ENCODE measurements at regions not wholly inside any gene's neighbourhood (a gene's known extent, or its start where the extent isn't known, plus 50 kb on each side); places are given as distances from the start of the nearest gene placed in this dataset.
A peak's percentile ranks its signal among the peaks of the same experiment; 100 is the strongest.

GRCh38 chr2:223545406-223545805 is 56.8 kb downstream of the SCG2 start:
- 48% methylated on average over 2 of the region's 2 CpGs for WGBS
- H3K36me3 ChIP-seq (ENCODE audit: control insufficient read depth in 4 of 4, insufficient read depth in 3 of 4, low read depth in 1 of 4, low read length in 3 of 4), result no peaks in the 10 kb centered on the region
- H3K27ac ChIP-seq (ENCODE audit: low read depth in 1 of 2, low read length in 2 of 2), result no peak overlapping the region
- no peak for DNase-seq (ENCODE audit: low spot score)
- H3K4me3 ChIP-seq (ENCODE audit: low read depth in 1 of 3, low read length in 3 of 3), result no peak overlapping the region
- no peak for TF ChIP-seq RXRA (IDR thresholded peaks at IDR 0.05)
- no peak for TF ChIP-seq HNF4A (conservative IDR thresholded peaks at IDR 0.05)
- no peak for TF ChIP-seq SP1 (IDR thresholded peaks at IDR 0.05)
- no peak for TF ChIP-seq HNF4G (IDR thresholded peaks at IDR 0.05)
- no peak for TF ChIP-seq MAX (IDR thresholded peaks at IDR 0.05)
- no peak for TF ChIP-seq RAD21 (IDR thresholded peaks at IDR 0.05)
- no peak for TF ChIP-seq CTCF (IDR thresholded peaks at IDR 0.05; ENCODE audit: low read depth, low read length, missing input control)
- TF ChIP-seq TAF1 (conservative IDR thresholded peaks at IDR 0.05), result no peak
- no peak for TF ChIP-seq FOXA1 (IDR thresholded peaks at IDR 0.05)
- TF ChIP-seq ATF3 (IDR thresholded peaks at IDR 0.05), result no peak
- TF ChIP-seq FOXA2 (IDR thresholded peaks at IDR 0.05), result no peak
- no peak for TF ChIP-seq ZBTB33 (IDR thresholded peaks at IDR 0.05)
- no peak for TF ChIP-seq NR2F2 (IDR thresholded peaks at IDR 0.05)
- no peak for TF ChIP-seq REST (IDR thresholded peaks at IDR 0.05)
- no peak for TF ChIP-seq EGR1 (IDR thresholded peaks at IDR 0.05; ENCODE audit: low read depth in 2 of 2)
- TF ChIP-seq GABPA (IDR thresholded peaks at IDR 0.05 in 1 of 2, conservative IDR thresholded peaks at IDR 0.05 in 1 of 2), result no peak
- TF ChIP-seq YY1 (IDR thresholded peaks at IDR 0.05), result no peak
- H3K9me3 ChIP-seq (ENCODE audit: control insufficient read depth in 4 of 4, low read length in 3 of 4), result no peaks in the 10 kb centered on the region
- peaks cover 0 to 8% (median 0%) of the 10 kb centered on the region in 4 donors for H3K27me3 ChIP-seq (ENCODE audit: control insufficient read depth in 4 of 4, insufficient read depth in 4 of 4, low read length in 3 of 4)
- peaks cover 0 to 4% (median 0%) of the 10 kb centered on the region in 4 donors for H3K4me1 ChIP-seq (ENCODE audit: control insufficient read depth in 4 of 4, insufficient read depth in 4 of 4, low read length in 3 of 4)
- no peak overlapping the region for H3K9ac ChIP-seq (ENCODE audit: low read depth in 1 of 2, low read length in 2 of 2)

- peaks cover 0 to 8% (median 0%) of the 10 kb centered on the region in 4 donors for H3K27me3 ChIP-seq (ENCODE audit: control insufficient read depth in 4 of 4, insufficient read depth in 4 of 4, low read length in 3 of 4)
- WGBS, result 17% methylated on average over 2 of the region's 2 CpGs
- peak; percentile 31 to 68 for TF ChIP-seq HNF4A (conservative IDR thresholded peaks at IDR 0.05)
- TF ChIP-seq HNF4G (IDR thresholded peaks at IDR 0.05), result no peak
- TF ChIP-seq EGR1 (IDR thresholded peaks at IDR 0.05; ENCODE audit: low read depth in 2 of 2), result peak in 1 of 2 donors; percentile 14
- TF ChIP-seq RAD21 (IDR thresholded peaks at IDR 0.05), result no peak
- no peak for TF ChIP-seq FOXA1 (IDR thresholded peaks at IDR 0.05)
- peak; percentile 35 for TF ChIP-seq FOXA2 (IDR thresholded peaks at IDR 0.05)
- TF ChIP-seq ATF3 (IDR thresholded peaks at IDR 0.05), result peak; percentile 22
- peak in 1 of 2 donors; percentile 70 for TF ChIP-seq RXRA (IDR thresholded peaks at IDR 0.05)
- no peak for TF ChIP-seq GABPA (IDR thresholded peaks at IDR 0.05 in 1 of 2, conservative IDR thresholded peaks at IDR 0.05 in 1 of 2)
- TF ChIP-seq YY1 (IDR thresholded peaks at IDR 0.05), result peak; percentile 40
- no peak for TF ChIP-seq JUND (IDR thresholded peaks at IDR 0.05)
- no peak for TF ChIP-seq MAX (IDR thresholded peaks at IDR 0.05)
- TF ChIP-seq CTCF (IDR thresholded peaks at IDR 0.05; ENCODE audit: low read depth, low read length, missing input control), result no peak
- TF ChIP-seq TAF1 (conservative IDR thresholded peaks at IDR 0.05), result no peak
- TF ChIP-seq ZBTB33 (IDR thresholded peaks at IDR 0.05), result no peak
Measured at GRCh38 chr2:223545830-223546229, 56.3 kb downstream of the SCG2 start.

More at GRCh38 chr2:223545830-223546229, 56.3 kb downstream of the SCG2 start:
- H3K9ac ChIP-seq (ENCODE audit: low read depth in 1 of 2, low read length in 2 of 2), result no peak overlapping the region
- no peaks in the 10 kb centered on the region for H3K9me3 ChIP-seq (ENCODE audit: control insufficient read depth in 4 of 4, low read length in 3 of 4)
- no peak overlapping the region for H3K4me3 ChIP-seq (ENCODE audit: low read depth in 1 of 3, low read length in 3 of 3)
- H3K27ac ChIP-seq (ENCODE audit: low read depth in 1 of 2, low read length in 2 of 2), result no peak overlapping the region
- H3K4me1 ChIP-seq (ENCODE audit: control insufficient read depth in 4 of 4, insufficient read depth in 4 of 4, low read length in 3 of 4), result peaks cover 0 to 4% (median 0%) of the 10 kb centered on the region in 4 donors
- DNase-seq (ENCODE audit: low spot score), result no peak
- no peaks in the 10 kb centered on the region for H3K36me3 ChIP-seq (ENCODE audit: control insufficient read depth in 4 of 4, insufficient read depth in 3 of 4, low read depth in 1 of 4, low read length in 3 of 4)

Measured in liver (tissue), 8 donors.